WTC11 (cell line): ENCODE measurements at regions not wholly inside any gene's neighbourhood (a gene's known extent, or its start where the extent isn't known, plus 50 kb on each side); places are given as distances from the start of the nearest gene placed in this dataset.

ENCODE experiments used
- ATAC-seq: fragments of 200-7000 bp; cut with Tn5 transposase; 2 replicates; pipeline ENCODE4 v1.10.0; 2021; ENCODE audit warnings: mild to moderate bottlenecking, moderate library complexity
- CTCF ChIA-PET: fragments of 300-600 bp; sonication (Branson Sonifier 250); formaldehyde crosslinking; loops from one replicate; lab custom pipeline; 2021; ENCODE audit warnings: antibody characterized with exemption; lab: Charles Lee
- POLR2A ChIA-PET: fragments of 350-600 bp; sonication (Branson Sonifier 250); formaldehyde crosslinking; loops from one replicate; lab custom pipeline; 2021; ENCODE audit warnings: antibody characterized with exemption; lab: Charles Lee
- DNase-seq: peaks from one replicate; pipeline ENCODE4 v3.0.0; 2021; ENCODE audit warnings: low spot score
- H3K27ac Mint-ChIP-seq: 2 replicates; pipeline ENCODE4 v1.8.0; 2021; ENCODE audit warnings: mixed read lengths
- H3K27me3 Mint-ChIP-seq: 2 replicates; pipeline ENCODE4 v1.8.0; 2021; ENCODE audit warnings: low read depth, mild to moderate bottlenecking, moderate library complexity, mixed read lengths
- H3K36me3 Mint-ChIP-seq: 2 replicates; pipeline ENCODE4 v1.8.0; 2021; ENCODE audit warnings: mixed read lengths
- H3K4me1 Mint-ChIP-seq: 2 replicates; pipeline ENCODE4 v1.8.0; 2022; ENCODE audit warnings: mixed read lengths
- H3K4me3 Mint-ChIP-seq: 2 replicates; pipeline ENCODE4 v1.8.0; 2021; ENCODE audit warnings: mild to moderate bottlenecking, moderate library complexity, mixed read lengths
- H3K9me3 Mint-ChIP-seq: 2 replicates; pipeline ENCODE4 v1.8.0; 2021; ENCODE audit warnings: mixed read lengths
- CREB1 ChIP-seq: sonication (generic); formaldehyde crosslinking; IDR thresholded peaks from 2 replicates; pipeline ENCODE4 v1.8.0; 2023; ENCODE audit warnings: mild to moderate bottlenecking, missing genetic modification reagents
- CTCF ChIP-seq: fragments of 200-600 bp; IDR thresholded peaks from 2 replicates; pipeline ENCODE4 v1.8.0; 2022; ENCODE audit warnings: antibody characterized with exemption
- FOXJ3 ChIP-seq: sonication (generic); formaldehyde crosslinking; IDR thresholded peaks from 2 replicates; pipeline ENCODE4 v1.9.0; 2021; ENCODE audit warnings: missing genetic modification reagents, mild to moderate bottlenecking, borderline replicate concordance
- FOXK1 ChIP-seq: sonication (generic); formaldehyde crosslinking; IDR thresholded peaks from 2 replicates; pipeline ENCODE4 v1.8.0; 2022; ENCODE audit warnings: mild to moderate bottlenecking, moderate library complexity, missing genetic modification reagents
- FOXP4 ChIP-seq: sonication (generic); formaldehyde crosslinking; IDR thresholded peaks from 2 replicates; pipeline ENCODE4 v1.8.0; 2022; ENCODE audit warnings: mild to moderate bottlenecking, missing genetic modification reagents
- GABPB1 ChIP-seq: sonication (generic); formaldehyde crosslinking; IDR thresholded peaks from 2 replicates; pipeline ENCODE4 v1.8.1; 2023; ENCODE audit warnings: mild to moderate bottlenecking, missing genetic modification reagents
- JAZF1 ChIP-seq: fragments of 250-450 bp; sonication (Bioruptor Pico); IDR thresholded peaks from 2 replicates; pipeline ENCODE4 v1.9.0; 2021; ENCODE audit warnings: moderate library complexity, mild to moderate bottlenecking, inconsistent platforms
- JUN ChIP-seq: sonication (generic); formaldehyde crosslinking; IDR thresholded peaks from 2 replicates; pipeline ENCODE4 v1.8.0; 2023; ENCODE audit warnings: mild to moderate bottlenecking, missing genetic modification reagents
- MYBL2 ChIP-seq: sonication (generic); formaldehyde crosslinking; IDR thresholded peaks from 2 replicates; pipeline ENCODE4 v1.8.1; 2023; ENCODE audit warnings: mild to moderate bottlenecking, moderate library complexity, missing genetic modification reagents
- NFE2L1 ChIP-seq: sonication (generic); formaldehyde crosslinking; IDR thresholded peaks from 2 replicates; pipeline ENCODE4 v1.8.1; 2023; ENCODE audit warnings: missing genetic modification reagents
- NR3C1 ChIP-seq: sonication (generic); formaldehyde crosslinking; conservative IDR thresholded peaks from 2 replicates; pipeline ENCODE4 v1.8.1; 2023; ENCODE audit warnings: low read depth, mild to moderate bottlenecking, missing genetic modification reagents
- PRRX2 ChIP-seq: fragments of 250-450 bp; sonication (Bioruptor Pico); IDR thresholded peaks from 2 replicates; pipeline ENCODE4 v1.8.0; 2021; ENCODE audit warnings: mild to moderate bottlenecking
- SP1 ChIP-seq: sonication (generic); formaldehyde crosslinking; conservative IDR thresholded peaks from 2 replicates; pipeline ENCODE4 v1.8.1; 2022; ENCODE audit warnings: missing genetic modification reagents
- STAT6 ChIP-seq: sonication (generic); formaldehyde crosslinking; conservative IDR thresholded peaks from 2 replicates; pipeline ENCODE4 v1.8.1; 2023; ENCODE audit warnings: mild to moderate bottlenecking, low read depth, missing genetic modification reagents, moderate library complexity
- TEAD4 ChIP-seq: sonication (generic); formaldehyde crosslinking; IDR thresholded peaks from 2 replicates; pipeline ENCODE4 v1.8.0; 2022; ENCODE audit warnings: mild to moderate bottlenecking, missing genetic modification reagents
- ZNF121 ChIP-seq: sonication (generic); formaldehyde crosslinking; IDR thresholded peaks from 2 replicates; pipeline ENCODE4 v1.8.0; 2023; ENCODE audit warnings: missing genetic modification reagents
- ZNF138 ChIP-seq: sonication (generic); formaldehyde crosslinking; conservative IDR thresholded peaks from 2 replicates; pipeline ENCODE4 v1.8.1; 2022; ENCODE audit warnings: mild to moderate bottlenecking, moderate library complexity, missing genetic modification reagents
- ZNF317 ChIP-seq: sonication (generic); formaldehyde crosslinking; IDR thresholded peaks from 2 replicates; pipeline ENCODE4 v1.8.1; 2023; ENCODE audit warnings: low read depth, mild to moderate bottlenecking, moderate library complexity, missing genetic modification reagents, borderline replicate concordance
- ZNF416 ChIP-seq: fragments of 250-450 bp; sonication (Bioruptor Pico); IDR thresholded peaks from 2 replicates; pipeline ENCODE4 v1.9.0; 2021; ENCODE audit warnings: mild to moderate bottlenecking, inconsistent platforms
- ZNF423 ChIP-seq: fragments of 250-450 bp; sonication (Bioruptor Pico); IDR thresholded peaks from 2 replicates; pipeline ENCODE4 v2.1.2; 2022; ENCODE audit warnings: mild to moderate bottlenecking, moderate library complexity
- TF ChIP-seq, protein P1 (sequence below): sonication (generic); formaldehyde crosslinking; IDR thresholded peaks from 2 replicates; pipeline ENCODE4 v1.8.0; 2022; ENCODE audit warnings: mild to moderate bottlenecking, missing genetic modification reagents
- TF ChIP-seq, protein P2 (sequence below): sonication (generic); formaldehyde crosslinking; IDR thresholded peaks from 2 replicates; pipeline ENCODE4 v1.8.1; 2022; ENCODE audit warnings: mild to moderate bottlenecking, moderate library complexity, missing genetic modification reagents
- TF ChIP-seq, protein P3 (sequence below): sonication (generic); formaldehyde crosslinking; IDR thresholded peaks from 2 replicates; pipeline ENCODE4 v1.8.1; 2023; ENCODE audit warnings: mild to moderate bottlenecking, missing genetic modification reagents

- TF ChIP-seq, protein P1, sequence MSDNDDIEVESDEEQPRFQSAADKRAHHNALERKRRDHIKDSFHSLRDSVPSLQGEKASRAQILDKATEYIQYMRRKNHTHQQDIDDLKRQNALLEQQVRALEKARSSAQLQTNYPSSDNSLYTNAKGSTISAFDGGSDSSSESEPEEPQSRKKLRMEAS (CRISPR knock-in tag), result no peak
- no peak for TF ChIP-seq FOXP4 (CRISPR knock-in tag)
- TF ChIP-seq, protein P2, sequence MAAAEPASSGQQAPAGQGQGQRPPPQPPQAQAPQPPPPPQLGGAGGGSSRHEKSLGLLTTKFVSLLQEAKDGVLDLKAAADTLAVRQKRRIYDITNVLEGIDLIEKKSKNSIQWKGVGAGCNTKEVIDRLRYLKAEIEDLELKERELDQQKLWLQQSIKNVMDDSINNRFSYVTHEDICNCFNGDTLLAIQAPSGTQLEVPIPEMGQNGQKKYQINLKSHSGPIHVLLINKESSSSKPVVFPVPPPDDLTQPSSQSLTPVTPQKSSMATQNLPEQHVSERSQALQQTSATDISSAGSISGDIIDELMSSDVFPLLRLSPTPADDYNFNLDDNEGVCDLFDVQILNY, result no peak
- TF ChIP-seq ZNF138 (CRISPR knock-in tag), result no peak
- TF ChIP-seq ZNF317 (CRISPR knock-in tag), result no peak
- TF ChIP-seq GABPB1 (CRISPR knock-in tag), result no peak
These were observed 1113.5 kb upstream of the AUTS2 start (continued) for GRCh38 chr7:68484731-68485130.

GRCh38 chr7:68485253-68485917 lies 1112.9 kb upstream of the AUTS2 start:
- TF ChIP-seq FOXK1 (CRISPR knock-in tag), result no peak
- TF ChIP-seq ZNF423, result no peak
- TF ChIP-seq ZNF416 (CRISPR knock-in tag), result no peak
- TF ChIP-seq JAZF1 (CRISPR knock-in tag), result no peak
- POLR2A ChIA-PET, result no interaction called here
- CTCF ChIA-PET, result interaction anchor here (0.6 to 1.0 kb wide), 2 partner anchors 36 to 309 kb away, joined by 3 to 4 read pairs; no protein-coding TSS in a partner anchor
- Mint-ChIP-seq H3K4me3 (no peak overlapping the region), H3K9me3 (peaks cover 15% of the 10 kb centered on the region), H3K27me3 (no peaks in the 10 kb centered on the region), H3K4me1 (peaks cover 8% of the 10 kb centered on the region), H3K27ac (no peak overlapping the region), H3K36me3 (0 out of 2 replicates have a peak, but pooled peaks cover 3% of the 10 kb centered on the region)
- no peak for DNase-seq
- ATAC-seq, result no peak

DNA sequence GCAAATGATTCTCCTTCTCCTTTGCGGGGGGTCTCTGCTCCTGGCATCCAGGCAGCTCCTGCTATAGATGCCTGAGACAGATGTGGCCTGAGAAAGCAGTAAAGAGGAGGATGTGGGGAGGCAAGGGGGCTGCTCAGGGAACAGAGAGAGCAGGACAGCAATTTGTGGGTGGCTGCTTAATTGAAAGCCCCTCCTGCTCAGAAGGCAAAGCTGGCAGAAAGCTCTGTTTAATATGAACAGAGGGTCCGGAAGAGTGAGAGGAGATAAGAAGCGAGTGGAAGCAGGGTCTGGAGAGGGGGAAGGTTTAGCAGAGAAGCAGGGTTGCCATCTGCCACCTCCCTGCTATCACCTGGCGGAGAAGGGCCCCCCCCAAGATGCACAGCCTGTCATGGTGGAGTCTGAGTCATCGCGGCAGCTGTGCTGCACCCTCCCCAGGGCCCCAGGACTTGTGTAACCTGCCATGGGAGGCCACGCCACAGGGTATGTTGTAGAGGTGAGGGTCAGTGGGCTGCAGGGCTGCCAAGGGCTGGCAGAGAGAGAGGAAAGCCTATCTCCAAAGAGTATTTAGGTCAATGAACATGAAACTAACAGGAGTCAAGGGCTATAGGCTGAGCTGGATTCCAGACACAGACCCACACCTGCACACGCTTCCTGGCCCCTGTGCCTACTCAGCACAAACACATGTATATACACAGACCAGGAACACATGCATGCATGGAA lies 1109.8 kb upstream of the AUTS2 start:
- Mint-ChIP-seq H3K4me3 (no peak overlapping the region), H3K36me3 (no peaks in the 10 kb centered on the region), H3K27ac (no peak overlapping the region), H3K9me3 (peaks cover 6% of the 10 kb centered on the region), H3K4me1 (peaks cover 3% of the 10 kb centered on the region), H3K27me3 (no peaks in the 10 kb centered on the region)
- DNase-seq, result no peak
- POLR2A ChIA-PET, result no interaction called here
- no peak for ATAC-seq
- TF ChIP-seq PRRX2 (CRISPR knock-in tag) (no peak), NR3C1 (CRISPR knock-in tag) (no peak), FOXJ3 (CRISPR knock-in tag) (no peak), SP1 (CRISPR knock-in tag) (no peak), MYBL2 (CRISPR knock-in tag) (no peak), NFE2L1 (CRISPR knock-in tag) (no peak), STAT6 (CRISPR knock-in tag) (no peak), TEAD4 (CRISPR knock-in tag) (no peak), JUN (CRISPR knock-in tag) (no peak), ZNF121 (no peak), CREB1 (CRISPR knock-in tag) (no peak), CTCF (no peak)
- TF ChIP-seq, protein P3, sequence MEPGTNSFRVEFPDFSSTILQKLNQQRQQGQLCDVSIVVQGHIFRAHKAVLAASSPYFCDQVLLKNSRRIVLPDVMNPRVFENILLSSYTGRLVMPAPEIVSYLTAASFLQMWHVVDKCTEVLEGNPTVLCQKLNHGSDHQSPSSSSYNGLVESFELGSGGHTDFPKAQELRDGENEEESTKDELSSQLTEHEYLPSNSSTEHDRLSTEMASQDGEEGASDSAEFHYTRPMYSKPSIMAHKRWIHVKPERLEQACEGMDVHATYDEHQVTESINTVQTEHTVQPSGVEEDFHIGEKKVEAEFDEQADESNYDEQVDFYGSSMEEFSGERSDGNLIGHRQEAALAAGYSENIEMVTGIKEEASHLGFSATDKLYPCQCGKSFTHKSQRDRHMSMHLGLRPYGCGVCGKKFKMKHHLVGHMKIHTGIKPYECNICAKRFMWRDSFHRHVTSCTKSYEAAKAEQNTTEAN, result no peak
- TF ChIP-seq, protein P1 (CRISPR knock-in tag), result no peak
- CTCF ChIA-PET, result no interaction called here
